ENCODE measurements at regions not wholly inside any gene's neighbourhood (a gene's known extent, or its start where the extent isn't known, plus 50 kb on each side); places are given as distances from the start of the nearest gene placed in this dataset.

- Mint-ChIP-seq H3K36me3 (ENCODE audit: low read depth, unreplicated experiment) (no peaks in the 10 kb centered on the region), H3K9me3 (ENCODE audit: unreplicated experiment) (no peaks in the 10 kb centered on the region), H3K4me3 (ENCODE audit: unreplicated experiment) (no peak overlapping the region), H3K4me1 (ENCODE audit: unreplicated experiment) (peaks cover 9% of the 10 kb centered on the region), H3K27ac (ENCODE audit: unreplicated experiment) (no peak overlapping the region), H3K27me3 (ENCODE audit: unreplicated experiment) (no peaks in the 10 kb centered on the region)
- DNase-seq (ENCODE audit: low spot score) = no peak
- TF ChIP-seq, protein P1, sequence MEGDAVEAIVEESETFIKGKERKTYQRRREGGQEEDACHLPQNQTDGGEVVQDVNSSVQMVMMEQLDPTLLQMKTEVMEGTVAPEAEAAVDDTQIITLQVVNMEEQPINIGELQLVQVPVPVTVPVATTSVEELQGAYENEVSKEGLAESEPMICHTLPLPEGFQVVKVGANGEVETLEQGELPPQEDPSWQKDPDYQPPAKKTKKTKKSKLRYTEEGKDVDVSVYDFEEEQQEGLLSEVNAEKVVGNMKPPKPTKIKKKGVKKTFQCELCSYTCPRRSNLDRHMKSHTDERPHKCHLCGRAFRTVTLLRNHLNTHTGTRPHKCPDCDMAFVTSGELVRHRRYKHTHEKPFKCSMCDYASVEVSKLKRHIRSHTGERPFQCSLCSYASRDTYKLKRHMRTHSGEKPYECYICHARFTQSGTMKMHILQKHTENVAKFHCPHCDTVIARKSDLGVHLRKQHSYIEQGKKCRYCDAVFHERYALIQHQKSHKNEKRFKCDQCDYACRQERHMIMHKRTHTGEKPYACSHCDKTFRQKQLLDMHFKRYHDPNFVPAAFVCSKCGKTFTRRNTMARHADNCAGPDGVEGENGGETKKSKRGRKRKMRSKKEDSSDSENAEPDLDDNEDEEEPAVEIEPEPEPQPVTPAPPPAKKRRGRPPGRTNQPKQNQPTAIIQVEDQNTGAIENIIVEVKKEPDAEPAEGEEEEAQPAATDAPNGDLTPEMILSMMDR (IDR thresholded peaks at IDR 0.05; ENCODE audit: unreplicated experiment) = no peak
Observed at GRCh38 chr6:94074764-94075163, 655.4 kb upstream of the EPHA7 start.

DNA sequence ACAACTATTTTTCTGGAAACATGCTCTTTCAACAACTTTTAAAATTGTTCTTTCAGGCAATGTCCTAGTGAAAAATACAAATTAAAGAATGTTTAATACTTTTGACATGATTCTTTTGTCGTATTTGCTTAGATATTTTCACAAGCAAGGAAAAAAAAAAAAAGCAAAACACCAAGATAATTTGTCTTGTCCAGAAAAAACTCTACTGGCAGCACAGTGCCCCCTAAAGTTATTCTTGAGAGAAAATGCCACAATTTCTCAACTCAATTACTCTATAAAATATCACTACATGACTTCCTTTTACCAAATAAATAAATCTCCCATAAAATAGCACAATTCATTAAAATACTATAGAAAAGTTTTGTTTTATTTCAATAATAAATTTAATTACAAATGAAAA, 652.5 kb upstream of the EPHA7 start:
- no peak for DNase-seq (ENCODE audit: low spot score)
- no peaks in the 10 kb centered on the region for H3K36me3 Mint-ChIP-seq (ENCODE audit: low read depth, unreplicated experiment)
- no peaks in the 10 kb centered on the region for H3K9me3 Mint-ChIP-seq (ENCODE audit: unreplicated experiment)
- peaks cover 9% of the 10 kb centered on the region for H3K4me1 Mint-ChIP-seq (ENCODE audit: unreplicated experiment)
- H3K27ac Mint-ChIP-seq (ENCODE audit: unreplicated experiment) = peak overlapping the region; percentile 93
- H3K27me3 Mint-ChIP-seq (ENCODE audit: unreplicated experiment) = no peaks in the 10 kb centered on the region
- TF ChIP-seq, protein P1 (IDR thresholded peaks at IDR 0.05; ENCODE audit: unreplicated experiment) = peak; percentile 53
- no peak overlapping the region for H3K4me3 Mint-ChIP-seq (ENCODE audit: unreplicated experiment)

DNA sequence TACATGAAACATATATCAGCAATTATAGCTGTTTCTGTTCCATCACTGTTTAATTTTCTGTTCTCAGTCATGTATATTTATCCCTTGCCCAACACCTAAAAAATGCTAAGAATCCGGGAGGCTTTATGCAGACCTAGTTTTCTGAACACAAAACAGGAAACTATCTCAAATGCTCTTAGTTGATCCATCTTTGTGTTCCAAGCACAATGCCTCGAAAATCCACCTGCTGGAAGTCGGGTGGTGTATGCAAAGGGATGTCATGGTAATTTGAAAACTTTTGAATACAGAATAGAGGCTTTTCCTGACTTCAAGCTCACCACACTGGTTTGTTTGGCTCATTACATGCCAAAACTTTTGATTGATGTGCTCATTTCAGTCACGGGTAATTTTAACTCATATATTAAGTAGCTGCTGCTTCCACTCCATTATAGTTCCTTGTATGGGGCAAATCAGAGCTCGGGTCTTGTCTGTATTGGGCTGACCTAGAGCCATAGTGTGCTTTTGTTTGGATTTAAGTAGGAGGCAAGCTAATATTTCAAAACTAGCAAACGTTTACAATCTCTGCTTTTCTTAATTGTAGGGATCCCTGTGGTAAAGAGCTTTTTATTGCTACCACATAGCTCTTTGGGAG, 646.5 kb upstream of the EPHA7 start:
- H3K9me3 Mint-ChIP-seq (ENCODE audit: unreplicated experiment) = no peaks in the 10 kb centered on the region
- H3K4me3 Mint-ChIP-seq (ENCODE audit: unreplicated experiment) = no peak overlapping the region
- no peaks in the 10 kb centered on the region for H3K36me3 Mint-ChIP-seq (ENCODE audit: low read depth, unreplicated experiment)
- no peaks in the 10 kb centered on the region for H3K27me3 Mint-ChIP-seq (ENCODE audit: unreplicated experiment)
- H3K4me1 Mint-ChIP-seq (ENCODE audit: unreplicated experiment) = peaks cover 6% of the 10 kb centered on the region
- peak overlapping the region; percentile 11 for H3K27ac Mint-ChIP-seq (ENCODE audit: unreplicated experiment)
- TF ChIP-seq, protein P1 (IDR thresholded peaks at IDR 0.05; ENCODE audit: unreplicated experiment) = no peak
- no peak for DNase-seq (ENCODE audit: low spot score)

DNA sequence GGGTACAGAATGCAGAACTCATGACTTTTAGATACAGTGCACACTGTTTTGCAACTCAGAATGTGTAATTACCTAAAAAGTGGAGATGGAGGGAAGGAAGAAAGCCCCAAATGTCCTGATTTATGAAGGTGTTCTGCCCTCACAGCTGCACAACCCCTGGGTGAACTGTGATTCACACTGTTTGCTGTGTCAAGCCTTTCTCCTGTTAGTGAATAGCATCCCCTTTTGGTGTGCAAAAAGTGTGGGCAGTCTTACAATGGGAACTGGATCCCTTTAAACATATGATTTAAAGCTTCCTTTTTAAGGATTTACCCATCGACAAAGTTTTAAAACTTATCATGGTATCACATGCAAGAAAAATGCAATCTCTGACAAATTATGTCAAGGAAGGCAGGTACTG, 633.4 kb upstream of the EPHA7 start:
- no peaks in the 10 kb centered on the region for H3K27me3 Mint-ChIP-seq (ENCODE audit: unreplicated experiment)
- H3K4me1 Mint-ChIP-seq (ENCODE audit: unreplicated experiment) = no peaks in the 10 kb centered on the region
- H3K4me3 Mint-ChIP-seq (ENCODE audit: unreplicated experiment) = no peak overlapping the region
- TF ChIP-seq, protein P1 (IDR thresholded peaks at IDR 0.05; ENCODE audit: unreplicated experiment) = no peak
- no peaks in the 10 kb centered on the region for H3K9me3 Mint-ChIP-seq (ENCODE audit: unreplicated experiment)
- no peaks in the 10 kb centered on the region for H3K36me3 Mint-ChIP-seq (ENCODE audit: low read depth, unreplicated experiment)
- no peak for DNase-seq (ENCODE audit: low spot score)
- H3K27ac Mint-ChIP-seq (ENCODE audit: unreplicated experiment) = no peak overlapping the region

DNA sequence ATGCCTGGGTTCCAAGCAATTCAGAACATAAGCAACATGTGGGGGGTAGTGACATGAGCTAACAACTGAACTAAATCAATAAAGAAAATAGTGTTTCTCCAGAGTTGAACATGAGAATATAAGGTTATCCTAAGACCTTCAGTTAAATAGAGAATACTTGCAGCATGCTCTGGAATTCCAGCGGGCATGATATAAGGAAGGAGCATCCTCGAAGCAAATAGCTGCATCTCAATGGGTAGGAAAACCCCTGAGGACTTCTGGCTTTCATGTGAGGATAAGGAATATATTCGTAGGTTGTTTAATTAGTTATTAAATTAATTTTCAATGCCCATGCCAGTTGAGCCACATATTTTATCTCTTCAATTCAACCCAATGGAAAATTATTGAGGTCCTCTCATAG, 631.2 kb upstream of the EPHA7 start:
- no peaks in the 10 kb centered on the region for H3K4me1 Mint-ChIP-seq (ENCODE audit: unreplicated experiment)
- no peak for DNase-seq (ENCODE audit: low spot score)
- H3K36me3 Mint-ChIP-seq (ENCODE audit: low read depth, unreplicated experiment) = no peaks in the 10 kb centered on the region
- no peaks in the 10 kb centered on the region for H3K9me3 Mint-ChIP-seq (ENCODE audit: unreplicated experiment)
- TF ChIP-seq, protein P1 (IDR thresholded peaks at IDR 0.05; ENCODE audit: unreplicated experiment) = no peak
- no peak overlapping the region for H3K27ac Mint-ChIP-seq (ENCODE audit: unreplicated experiment)
- H3K4me3 Mint-ChIP-seq (ENCODE audit: unreplicated experiment) = no peak overlapping the region
- no peaks in the 10 kb centered on the region for H3K27me3 Mint-ChIP-seq (ENCODE audit: unreplicated experiment)

Data from endothelial cell (in vitro differentiated cells).